Transverse colon (tissue), 4 donors: ENCODE measurements at regions not wholly inside any gene's neighbourhood (a gene's known extent, or its start where the extent isn't known, plus 50 kb on each side); places are given as distances from the start of the nearest gene placed in this dataset.

Source experiments
- DNase-seq: peaks from one replicate; pipeline ENCODE4 v3.0.0-alpha.2; 2019
- H3K27ac ChIP-seq, 4 donors: fragments of 200-600 bp; sonication (generic); 2 replicates each; pipeline ENCODE4 v1.5.1; 2016 to 2018; ENCODE audit warnings: inconsistent platforms in 4 of 4
- H3K27me3 ChIP-seq: fragments of 200-600 bp; sonication (generic); 2 replicates; pipeline ENCODE4 v1.5.1; 2017; ENCODE audit warnings: inconsistent platforms
- H3K36me3 ChIP-seq, 4 donors: fragments of 200-600 bp; sonication (generic); 2 replicates each; pipeline ENCODE4 v1.5.1; 2017 to 2019; ENCODE audit warnings: inconsistent platforms in 4 of 4
- H3K4me1 ChIP-seq, 4 donors: fragments of 200-600 bp; sonication (generic); 2 replicates each; pipeline ENCODE4 v1.5.1; 2017 to 2020; ENCODE audit warnings: inconsistent platforms in 4 of 4
- H3K4me3 ChIP-seq, 4 donors: fragments of 200-600 bp; sonication (generic); 1 replicate in 1 of 4; 2 replicates in 3 of 4; pipeline versions ENCODE4 v1.5.1 to v1.6.1; 2017 to 2019; ENCODE audit warnings: inconsistent platforms in 4 of 4
- H3K9me3 ChIP-seq, 2 donors: fragments of 200-600 bp; sonication (generic); 2 replicates each; pipeline ENCODE4 v1.5.1; 2017 to 2019; ENCODE audit warnings: inconsistent platforms in 2 of 2
- EP300 ChIP-seq: sonication (generic); formaldehyde crosslinking; IDR thresholded peaks from one replicate; pipeline ENCODE4 v1.6.1; 2017; ENCODE audit warnings: antibody characterized with exemption, low read depth
- POLR2A ChIP-seq: fragments of 450-650 bp; IDR thresholded peaks from one replicate; pipeline ENCODE4 v1.6.1; 2016; ENCODE audit warnings: antibody characterized with exemption, mild to moderate bottlenecking, moderate library complexity
- POLR2AphosphoS5 ChIP-seq, 3 donors: sonication (generic); formaldehyde crosslinking; IDR thresholded peaks; one replicate each; pipeline ENCODE4 v1.6.1; 2016; ENCODE audit warnings: antibody characterized with exemption in 3 of 3
- WGBS, 2 donors: methylation state at CpG; one replicate each; pipeline ENCODE4 v1.1.5; 2018; ENCODE audit warnings: low coverage in 1 of 2; 5-methylcytosine and 5-hydroxymethylcytosine counted together
- in situ Hi-C, 4 donors: fragments of 200-750 bp; cut with MboI; loops; one replicate each; pipeline versions ENCODE4 v1.15.0 to v1.15.1; 2017; ENCODE audit warnings: low sequenced_read_pairs in 3 of 4, low pct_ligation_motif_present in 1 of 4, low pct_unique_long_range_greater_than_20kb in 1 of 4
- intact Hi-C: fragments of 100-400 bp; cut with DNase I; formaldehyde crosslinking; loops from one replicate; pipeline ENCODE4 v1.15.1; 2023; ENCODE audit warnings: low total_unique reads
- TF ChIP-seq, protein P1 (sequence below), 5 experiments: fragments of 200-600 bp in 3 of 5; fragments of 450-650 bp in 2 of 5; sonication (generic) in 3 of 5; IDR thresholded peaks; 1 replicate in 2 of 5; 2 replicates in 3 of 5; pipeline ENCODE4 v1.5.1; 2016 to 2017; ENCODE audit warnings: antibody characterized with exemption in 5 of 5, inconsistent platforms in 3 of 5, mild to moderate bottlenecking in 2 of 5, moderate library complexity in 1 of 5

DNA sequence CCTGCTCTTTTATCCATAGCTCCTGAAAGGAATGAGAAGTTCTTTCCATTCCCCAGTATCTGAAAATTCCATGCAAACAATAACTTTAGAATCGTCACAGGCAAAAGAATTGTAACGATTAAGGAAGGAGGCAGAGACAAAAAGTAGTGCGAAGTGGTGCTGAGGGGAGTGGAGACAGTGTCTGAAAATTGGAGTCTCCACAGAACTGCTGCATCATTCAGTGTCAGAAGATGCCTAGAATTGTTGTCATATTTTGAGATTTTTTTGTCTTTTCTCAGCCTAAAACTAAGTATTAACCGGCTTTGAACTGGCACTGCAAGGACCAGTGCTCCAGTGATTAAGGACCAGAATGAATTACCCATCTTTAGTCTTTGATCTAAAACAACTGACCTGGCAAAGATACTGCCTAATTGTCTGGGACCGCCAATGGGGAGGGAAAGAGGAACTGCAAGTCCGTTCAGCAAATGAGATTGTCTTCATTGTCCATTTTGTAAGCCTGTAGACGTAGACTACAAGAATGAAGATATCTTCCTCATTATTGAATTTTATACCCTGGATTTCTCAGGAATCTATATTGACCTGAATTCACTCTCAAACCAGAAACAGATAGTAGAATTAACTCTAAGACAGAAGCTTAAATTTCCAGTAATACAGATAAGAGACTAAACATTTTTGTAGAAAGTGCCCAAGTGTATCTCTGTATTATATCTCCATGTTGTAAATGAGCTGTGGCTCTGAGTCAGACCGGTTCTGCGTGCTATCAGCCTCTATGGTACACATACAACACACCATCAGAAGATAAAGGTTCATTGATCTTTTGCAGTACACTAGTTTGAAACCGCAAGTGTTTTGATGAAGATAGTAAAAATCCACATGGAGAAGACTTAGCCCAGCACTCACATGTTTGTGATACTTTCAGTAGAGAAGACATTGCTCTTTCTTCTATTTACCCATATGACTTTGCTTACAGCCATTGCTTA lies 293.2 kb downstream of the EFNB2 start:
- Histone ChIP-seq H3K36me3 (no peaks in the 10 kb centered on the region), H3K4me3 (no peak overlapping the region), H3K27ac (no peak overlapping the region), H3K9me3 (no peaks in the 10 kb centered on the region), H3K27me3 (no peaks in the 10 kb centered on the region), H3K4me1 (no peaks in the 10 kb centered on the region)
- in situ Hi-C loops (no loop called here), intact Hi-C loops (no loop called here)
- WGBS, 2 donors: 88 to 89% methylated on average over 9 to 10 of the region's 10 CpGs
- no peak for TF ChIP-seq EP300
- TF ChIP-seq POLR2A: no peak
- TF ChIP-seq POLR2AphosphoS5 (IDR thresholded peaks at IDR 0.05): no peak
- TF ChIP-seq, protein P1, sequence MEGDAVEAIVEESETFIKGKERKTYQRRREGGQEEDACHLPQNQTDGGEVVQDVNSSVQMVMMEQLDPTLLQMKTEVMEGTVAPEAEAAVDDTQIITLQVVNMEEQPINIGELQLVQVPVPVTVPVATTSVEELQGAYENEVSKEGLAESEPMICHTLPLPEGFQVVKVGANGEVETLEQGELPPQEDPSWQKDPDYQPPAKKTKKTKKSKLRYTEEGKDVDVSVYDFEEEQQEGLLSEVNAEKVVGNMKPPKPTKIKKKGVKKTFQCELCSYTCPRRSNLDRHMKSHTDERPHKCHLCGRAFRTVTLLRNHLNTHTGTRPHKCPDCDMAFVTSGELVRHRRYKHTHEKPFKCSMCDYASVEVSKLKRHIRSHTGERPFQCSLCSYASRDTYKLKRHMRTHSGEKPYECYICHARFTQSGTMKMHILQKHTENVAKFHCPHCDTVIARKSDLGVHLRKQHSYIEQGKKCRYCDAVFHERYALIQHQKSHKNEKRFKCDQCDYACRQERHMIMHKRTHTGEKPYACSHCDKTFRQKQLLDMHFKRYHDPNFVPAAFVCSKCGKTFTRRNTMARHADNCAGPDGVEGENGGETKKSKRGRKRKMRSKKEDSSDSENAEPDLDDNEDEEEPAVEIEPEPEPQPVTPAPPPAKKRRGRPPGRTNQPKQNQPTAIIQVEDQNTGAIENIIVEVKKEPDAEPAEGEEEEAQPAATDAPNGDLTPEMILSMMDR (IDR thresholded peaks at IDR 0.05): no peak
- no peak for DNase-seq

DNA sequence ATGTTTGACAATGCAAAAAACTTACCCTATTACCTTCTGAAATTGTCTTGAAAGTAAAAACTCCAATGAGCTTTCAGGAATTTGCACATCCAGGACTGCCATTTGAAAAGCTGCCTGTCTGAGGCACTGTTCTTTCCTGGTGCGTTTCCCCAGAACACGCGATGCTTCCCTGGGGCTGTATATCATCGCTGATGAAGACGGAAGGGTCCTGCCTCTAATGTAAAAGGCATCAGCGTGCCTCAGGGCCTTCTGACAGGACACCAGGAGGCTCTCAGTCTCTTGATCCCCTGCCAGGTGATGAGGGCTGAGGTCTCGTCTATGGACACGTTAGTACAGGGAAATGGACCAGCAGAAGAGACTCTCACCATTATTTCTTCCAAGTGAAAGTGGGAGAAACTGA lies 296.8 kb downstream of the EFNB2 start:
- intact Hi-C loops (no loop called here), in situ Hi-C loops (no loop called here)
- Histone ChIP-seq H3K4me1 (no peaks in the 10 kb centered on the region), H3K36me3 (no peaks in the 10 kb centered on the region), H3K9me3 (no peaks in the 10 kb centered on the region), H3K27me3 (no peaks in the 10 kb centered on the region), H3K27ac (no peak overlapping the region), H3K4me3 (no peak overlapping the region)
- 82 to 90% methylated on average over 5 to 8 of the region's 8 CpGs for WGBS, 2 donors
- DNase-seq: no peak
- TF ChIP-seq EP300: no peak
- TF ChIP-seq POLR2A: no peak
- TF ChIP-seq, protein P1 (IDR thresholded peaks at IDR 0.05): no peak
- TF ChIP-seq POLR2AphosphoS5 (IDR thresholded peaks at IDR 0.05): no peak

DNA sequence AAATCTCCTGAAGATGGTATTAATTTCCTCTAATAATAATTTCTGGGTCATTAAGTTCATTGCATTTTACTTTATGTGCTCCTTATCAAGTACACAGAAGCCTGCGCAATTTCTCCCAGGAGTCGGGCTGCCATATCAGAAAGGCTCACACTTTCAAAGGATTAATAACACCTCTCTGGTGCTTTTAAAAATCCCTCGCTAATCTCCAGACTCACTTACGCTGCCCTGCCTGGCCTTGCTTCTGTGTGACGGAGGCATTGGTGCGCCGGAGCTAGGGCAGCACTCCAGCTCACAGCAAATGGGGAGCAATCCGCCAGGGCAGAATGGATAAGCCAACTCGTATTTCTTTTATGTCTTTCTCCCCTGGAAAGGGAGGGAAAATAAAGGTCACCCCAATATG lies 300.8 kb downstream of the EFNB2 start:
- intact Hi-C loops (no loop called here), in situ Hi-C loops (no loop called here)
- Histone ChIP-seq H3K4me3 (no peak overlapping the region), H3K27me3 (no peaks in the 10 kb centered on the region), H3K27ac (no peak overlapping the region), H3K4me1 (no peaks in the 10 kb centered on the region), H3K36me3 (no peaks in the 10 kb centered on the region), H3K9me3 (no peaks in the 10 kb centered on the region)
- WGBS, 2 donors: 79 to 92% methylated on average over 8 to 9 of the region's 9 CpGs
- TF ChIP-seq, protein P1 (IDR thresholded peaks at IDR 0.05): no peak
- TF ChIP-seq POLR2AphosphoS5 (IDR thresholded peaks at IDR 0.05): no peak
- no peak for TF ChIP-seq POLR2A
- TF ChIP-seq EP300: no peak
- DNase-seq: no peak

DNA sequence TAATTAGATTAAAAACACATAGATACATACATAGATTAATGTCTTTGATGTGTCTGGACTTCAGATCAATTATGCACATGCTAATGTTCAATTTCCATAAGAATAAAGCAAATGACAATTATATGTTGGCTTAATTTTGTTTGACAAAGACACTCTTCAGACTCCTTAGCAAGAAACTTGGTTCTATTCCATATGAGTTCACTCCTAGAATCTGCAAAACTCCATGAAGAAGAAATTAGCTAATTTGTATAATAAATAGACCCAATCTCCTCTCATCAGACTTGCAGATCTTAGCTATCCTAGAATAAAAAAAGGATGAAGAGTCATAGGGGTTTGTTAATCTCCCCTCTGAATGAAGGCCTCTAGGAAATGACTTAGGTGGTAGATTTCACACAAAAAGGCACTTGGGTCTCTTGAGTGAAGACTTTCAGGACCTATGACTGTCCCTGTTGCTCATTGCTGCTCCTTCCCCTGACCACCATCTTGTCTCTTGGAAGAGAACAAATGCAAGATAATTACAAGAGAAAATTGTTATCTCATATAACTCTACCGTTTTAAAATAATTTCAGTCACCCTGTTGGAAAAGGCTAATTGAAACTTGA lies 302.2 kb downstream of the EFNB2 start:
- no peaks in the 10 kb centered on the region for H3K27me3 ChIP-seq
- intact Hi-C loops: no loop called here
- no peaks in the 10 kb centered on the region for H3K36me3 ChIP-seq
- WGBS, 2 donors: 78 to 86% methylated on average over 1 of the region's 1 CpG
- no peaks in the 10 kb centered on the region for H3K9me3 ChIP-seq
- no peaks in the 10 kb centered on the region for H3K4me1 ChIP-seq
- H3K27ac ChIP-seq: no peak overlapping the region
- no peak overlapping the region for H3K4me3 ChIP-seq
- no peak for DNase-seq
- TF ChIP-seq POLR2A (no peak), POLR2AphosphoS5 (IDR thresholded peaks at IDR 0.05) (no peak), EP300 (no peak)
- TF ChIP-seq, protein P1 (IDR thresholded peaks at IDR 0.05): no peak
- in situ Hi-C loops: no loop called here
